HepG2 (cell line): ENCODE measurements at regions not wholly inside any gene's neighbourhood (a gene's known extent, or its start where the extent isn't known, plus 50 kb on each side); places are given as distances from the start of the nearest gene placed in this dataset.

Experiments
- ATAC-seq: fragments of 200-7000 bp; cut with Tn5 transposase; 3 replicates; pipeline ENCODE4 v1.9.1; 2020; ENCODE audit warnings: mild to moderate bottlenecking, moderate library complexity
- BruUV-seq: library from RNA; stranded (reverse); fragments of 400-500 nt; replicated peaks from 2 replicates; lab custom pipeline; 2021; lab: Mats Ljungman, UMichigan
- CTCF ChIA-PET: fragments of 300-600 bp; formaldehyde crosslinking; extraction: SDS; loops from one replicate; lab custom pipeline; 2021; ENCODE audit warnings: low total read pairs, inconsistent platforms, low intra/inter-chr PET ratio; lab: Yijun Ruan, JAX
- POLR2A ChIA-PET: fragments of 350-600 bp; sonication (Branson Sonifier 250); formaldehyde crosslinking; loops from one replicate; lab custom pipeline; 2020; ENCODE audit warnings: antibody characterized with exemption, inconsistent platforms; lab: Yijun Ruan, JAX
- DNase-seq: peaks from one replicate; pipeline ENCODE4 v3.0.0-alpha.2; 2015; ENCODE audit warnings: low spot score
- FAIRE-seq: peaks from 3 replicates; lab custom pipeline; 2011; peaks lifted over from hg19 to GRCh38; lab: Jason Lieb, UNC
- H2AFZ ChIP-seq: one replicate; pipeline ENCODE4 v1.6.1; 2011; ENCODE audit warnings: low read length, inconsistent platforms
- H3K27ac ChIP-seq: fragments of 300-600 bp; 3 replicates; pipeline ENCODE4 v1.8.0; 2011; ENCODE audit warnings: mixed run types, mild to moderate bottlenecking, mixed read lengths, low read length, inconsistent platforms; ENCODE audit not compliant: insufficient read depth; ENCODE audit errors: extremely low read length
- H3K27me3 ChIP-seq, 2 experiments: fragments of 200-600 bp in 1 of 2; 2 replicates in 1 of 2; 3 replicates in 1 of 2; pipeline versions ENCODE4 v1.6.0 to v1.8.0; 2011; ENCODE audit warnings: low read length in 2 of 2, mild to moderate bottlenecking in 2 of 2, moderate library complexity in 2 of 2, inconsistent platforms in 1 of 2; ENCODE audit not compliant: insufficient read depth in 2 of 2, control insufficient read depth in 1 of 2
- H3K36me3 ChIP-seq, 2 experiments: fragments of 200-600 bp in 1 of 2; replicated peaks in 1 of 2; 2 replicates in 1 of 2; 3 replicates in 1 of 2; pipeline versions ENCODE4 v1.5.1 to v1.8.0; 2011; ENCODE audit warnings: low read length in 2 of 2, inconsistent platforms in 1 of 2; ENCODE audit not compliant: insufficient read depth in 2 of 2, control insufficient read depth in 1 of 2
- H3K4me1 ChIP-seq: 2 replicates; pipeline ENCODE4 v1.5.1; 2012; ENCODE audit warnings: low read length, inconsistent platforms; ENCODE audit not compliant: insufficient read depth
- H3K4me2 ChIP-seq: 2 replicates; pipeline ENCODE4 v1.6.0; 2011; ENCODE audit warnings: low read depth, low read length, inconsistent platforms
- H3K4me3 ChIP-seq, 3 experiments: fragments of 200-600 bp in 1 of 3; sonication (generic), shearing (Covaris generic) in 1 of 3; replicated peaks in 1 of 3; 2 replicates each; pipeline ENCODE4 v1.5.1; 2011 to 2016; ENCODE audit warnings: low read length in 3 of 3, inconsistent platforms in 2 of 3, low read depth in 2 of 3, mild to moderate bottlenecking in 2 of 3, control low read depth in 1 of 3, mixed read lengths in 1 of 3; ENCODE audit not compliant: insufficient read depth in 1 of 3
- H3K79me2 ChIP-seq: one replicate; pipeline ENCODE4 v1.6.1; 2011; ENCODE audit warnings: low read length, inconsistent platforms; ENCODE audit not compliant: insufficient read depth
- H3K9ac ChIP-seq: 2 replicates; pipeline ENCODE4 v1.6.0; 2011; ENCODE audit warnings: mild to moderate bottlenecking, low read depth, low read length, inconsistent platforms; ENCODE audit not compliant: insufficient read depth
- H3K9me3 ChIP-seq: 2 replicates; pipeline ENCODE4 v1.5.1; 2012; ENCODE audit warnings: mild to moderate bottlenecking, low read length
- H4K20me1 ChIP-seq: 2 replicates; pipeline ENCODE4 v1.6.0; 2011; ENCODE audit warnings: inconsistent platforms, mild to moderate bottlenecking, low read length, moderate library complexity; ENCODE audit not compliant: insufficient read depth
- KDM1A ChIP-seq: IDR thresholded peaks from 2 replicates; pipeline ENCODE4 v1.6.1; 2016; ENCODE audit warnings: missing compliant biosample characterization
- RBM22 ChIP-seq: fragments of 200-400 bp; formaldehyde crosslinking; optimal IDR thresholded peaks from 2 replicates; pipeline ENCODE3; 2017; ENCODE audit warnings: mild to moderate bottlenecking, low read length, moderate library complexity
- SKI ChIP-seq: fragments of 450-650 bp; IDR thresholded peaks from one replicate; pipeline ENCODE4 v1.6.1; 2018; ENCODE audit warnings: mild to moderate bottlenecking; ENCODE audit not compliant: partially characterized antibody
- SMC3 ChIP-seq: IDR thresholded peaks from 2 replicates; pipeline ENCODE4 v1.6.1; 2011; ENCODE audit warnings: low read length, improper control_type of control experiment
- TBX3 ChIP-seq: fragments of 450-650 bp; IDR thresholded peaks from 2 replicates; pipeline ENCODE4 v1.6.1; 2017; ENCODE audit warnings: antibody characterized with exemption, mild to moderate bottlenecking, inconsistent platforms, borderline replicate concordance
- ZFYVE20 ChIP-seq: sonication (generic); formaldehyde crosslinking; IDR thresholded peaks from 2 replicates; pipeline ENCODE4 v1.8.0; 2023; ENCODE audit warnings: low read depth, mild to moderate bottlenecking, moderate library complexity, missing genetic modification reagents, borderline replicate concordance
- WGBS: methylation state at CpG from one replicate; pipeline ENCODE4 v1.1.6; 2017; ENCODE audit warnings: low lambda C conversion rate; 5-methylcytosine and 5-hydroxymethylcytosine counted together
- in situ Hi-C: cut with HindIII; loops from 2 replicates; pipeline ENCODE4 v1.10.0; 2017; ENCODE audit warnings: low pct_unique_long_range_greater_than_20kb; ENCODE audit not compliant: extremely low pct_ligation_motif_present
- intact Hi-C: fragments of 100-400 bp; cut with micrococcal nuclease; formaldehyde crosslinking; loops from one replicate; pipeline ENCODE4 v1.10.0; 2022; ENCODE audit not compliant: unreplicated experiment
- TF ChIP-seq, protein P1 (sequence below): sonication (generic); formaldehyde crosslinking; IDR thresholded peaks from 2 replicates; pipeline ENCODE4 v1.4.0; 2020; ENCODE audit warnings: mild to moderate bottlenecking, missing genetic modification reagents

GRCh38 chr2:136207030-136207623 is 89.2 kb upstream of the CXCR4 start (continued):
- TF ChIP-seq TBX3 (no peak), ZFYVE20 (CRISPR knock-in tag) (no peak)

DNA sequence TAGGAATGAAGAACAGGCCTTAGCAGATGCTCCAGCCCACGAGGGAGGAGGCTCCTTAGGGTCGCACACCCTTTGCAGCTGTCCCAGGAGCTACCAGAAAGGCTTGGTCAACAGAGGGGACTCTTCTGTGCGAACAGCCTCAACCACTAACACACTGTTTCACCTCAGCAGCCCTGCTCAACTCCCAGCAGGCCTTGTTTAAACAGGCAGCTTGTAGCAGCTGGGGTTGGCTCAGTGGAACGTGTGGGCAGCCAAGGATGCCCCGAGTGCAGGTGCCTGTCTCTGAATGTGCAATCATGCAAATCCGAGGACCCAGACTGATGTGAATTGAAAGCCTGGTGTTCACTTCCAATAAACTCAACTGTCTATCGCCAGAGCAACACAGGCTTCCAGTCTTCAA is 88.7 kb upstream of the CXCR4 start:
- DNase-seq (no peak), ATAC-seq (no peak), FAIRE-seq (no peak)
- Histone ChIP-seq H4K20me1 (no peaks in the 10 kb centered on the region), H3K9me3 (no peaks in the 10 kb centered on the region), H3K4me3 (no peak overlapping the region), H3K36me3 (no peaks in the 10 kb centered on the region), H3K4me2 (no peak overlapping the region), H3K27me3 (peaks cover 0 to 6% of the 10 kb centered on the region in 2 experiments; a peak in 1 of 5 replicates), H3K27ac (no peak overlapping the region), H3K79me2 (no peaks in the 10 kb centered on the region), H3K9ac (no peak overlapping the region), H3K4me1 (no peaks in the 10 kb centered on the region), H2AFZ (no peak overlapping the region)
- intact Hi-C loops (no loop called here), in situ Hi-C loops (no loop called here)
- ChIA-PET POLR2A (no interaction called here), CTCF (no interaction called here)
- TF ChIP-seq KDM1A (CRISPR knock-in tag) (no peak), SKI (no peak)
- TF ChIP-seq, protein P1, sequence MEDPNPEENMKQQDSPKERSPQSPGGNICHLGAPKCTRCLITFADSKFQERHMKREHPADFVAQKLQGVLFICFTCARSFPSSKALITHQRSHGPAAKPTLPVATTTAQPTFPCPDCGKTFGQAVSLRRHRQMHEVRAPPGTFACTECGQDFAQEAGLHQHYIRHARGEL, result no peak
- 24% methylated on average over 4 of the region's 7 CpGs for WGBS
- no TSS peak for BruUV-seq

- ChIA-PET CTCF (no interaction called here), POLR2A (no interaction called here)
- no peaks in the 10 kb centered on the region for H3K9me3 ChIP-seq
- no peak overlapping the region for H3K27ac ChIP-seq
- no peak overlapping the region for H2AFZ ChIP-seq
- H3K36me3 ChIP-seq, result no peaks in the 10 kb centered on the region
- H3K79me2 ChIP-seq, result no peaks in the 10 kb centered on the region
- FAIRE-seq (no peak), DNase-seq (no peak), ATAC-seq (no peak)
- H3K4me2 ChIP-seq, result no peak overlapping the region
- peaks cover 0 to 6% of the 10 kb centered on the region in 2 experiments; a peak in 1 of 5 replicates for H3K27me3 ChIP-seq
- BruUV-seq, result no TSS peak
- no peak for TF ChIP-seq SMC3
- TF ChIP-seq RBM22, result no peak
- no peak overlapping the region for H3K4me3 ChIP-seq
- no peak overlapping the region for H3K9ac ChIP-seq
- intact Hi-C loops, result loop anchor here (1.0 kb wide), 1 partner anchor 47 kb away; no protein-coding TSS in a partner anchor
- in situ Hi-C loops, result no loop called here
- 60% methylated on average over 3 of the region's 3 CpGs for WGBS
- no peaks in the 10 kb centered on the region for H3K4me1 ChIP-seq
- no peaks in the 10 kb centered on the region for H4K20me1 ChIP-seq
Observed at GRCh38 chr2:136205615-136206014, 87.7 kb upstream of the CXCR4 start.
